NCI-H2171 (cell line): ENCODE measurements at regions not wholly inside any gene's neighbourhood (a gene's known extent, or its start where the extent isn't known, plus 50 kb on each side); places are given as distances from the start of the nearest gene placed in this dataset.

Experiments
- DNase-seq: peaks from one replicate; lab custom pipeline; 2025; lab: John Stamatoyannopoulos, UW

DNA sequence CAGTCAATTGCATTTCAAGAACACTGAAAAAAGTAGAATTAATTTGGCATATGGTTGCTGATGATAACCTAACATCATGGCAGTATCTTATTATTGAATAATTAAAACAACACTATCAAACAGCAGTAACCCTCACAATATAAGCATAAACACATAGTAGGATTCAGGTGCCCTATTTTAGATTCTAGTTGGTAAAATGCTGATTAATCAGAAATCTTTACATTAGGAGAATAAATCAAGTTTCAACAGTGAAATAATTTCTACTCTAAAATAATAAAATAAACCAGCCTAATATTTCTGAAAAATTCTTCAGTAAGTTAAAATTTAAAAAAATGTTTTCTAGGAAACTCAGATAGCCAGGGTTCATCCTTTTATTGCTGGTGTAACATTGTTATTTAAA lies 76.4 kb upstream of the NUDT12 start:
- no peak for DNase-seq

DNA sequence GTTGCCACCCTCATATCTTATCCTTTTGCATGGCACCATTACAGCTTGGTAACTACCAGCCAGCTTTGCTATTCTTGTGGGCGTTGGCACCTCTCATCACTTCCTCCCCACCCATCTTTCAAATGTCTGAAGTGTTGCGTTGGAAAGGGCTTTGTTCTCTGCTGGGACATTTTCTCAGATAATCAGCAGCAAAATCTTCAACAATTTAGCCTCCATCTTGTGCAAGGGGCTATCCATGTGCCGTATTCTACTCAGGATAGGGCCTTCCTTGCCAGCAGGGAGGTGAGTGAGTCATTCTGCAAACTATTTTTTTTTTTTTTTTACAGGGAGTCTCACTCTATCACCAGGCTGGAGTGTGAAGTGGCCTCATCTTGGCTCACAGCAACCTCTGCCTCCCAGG lies 62.1 kb upstream of the NUDT12 start:
- DNase-seq, result no peak

DNA sequence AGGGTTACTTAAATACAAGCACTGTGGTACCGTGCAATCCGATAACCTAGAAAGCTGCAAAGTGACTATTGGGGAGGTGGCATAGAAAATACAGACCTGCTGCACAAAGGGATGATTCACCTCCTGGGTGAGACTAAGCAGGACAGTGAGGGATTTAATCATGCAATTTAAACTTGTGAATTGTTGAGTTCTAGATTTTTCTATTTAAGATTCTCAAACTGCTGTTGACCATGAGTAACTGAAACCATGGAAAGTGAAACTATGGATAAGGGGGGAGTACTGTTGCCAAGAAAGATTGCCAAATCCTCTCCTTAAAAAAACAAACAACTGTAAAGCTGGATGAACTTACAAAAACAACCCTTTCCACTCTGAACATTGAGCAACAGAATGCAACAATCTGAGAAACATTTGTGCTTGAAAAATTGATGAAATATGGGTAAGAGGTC lies 61.5 kb upstream of the NUDT12 start:
- no peak for DNase-seq

DNA sequence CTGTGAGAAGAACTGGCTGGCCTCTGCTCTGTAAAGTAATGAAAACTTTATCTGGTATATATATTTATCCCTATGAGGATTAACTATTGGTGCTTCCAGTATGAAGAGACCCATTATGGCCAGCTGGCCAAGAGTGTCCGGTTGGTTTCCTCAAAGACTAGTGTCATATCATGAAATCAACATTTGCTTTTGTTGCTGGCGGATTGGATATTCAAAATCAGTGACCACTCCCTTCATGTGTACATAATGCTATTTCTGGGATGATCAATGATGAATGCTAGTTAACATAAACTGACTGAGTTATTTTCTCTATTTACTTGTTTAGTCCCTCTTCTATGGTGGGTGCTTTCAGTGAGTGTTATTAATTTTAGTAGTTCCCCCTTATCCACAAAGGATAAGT lies 60.8 kb upstream of the NUDT12 start:
- DNase-seq, result no peak

DNA sequence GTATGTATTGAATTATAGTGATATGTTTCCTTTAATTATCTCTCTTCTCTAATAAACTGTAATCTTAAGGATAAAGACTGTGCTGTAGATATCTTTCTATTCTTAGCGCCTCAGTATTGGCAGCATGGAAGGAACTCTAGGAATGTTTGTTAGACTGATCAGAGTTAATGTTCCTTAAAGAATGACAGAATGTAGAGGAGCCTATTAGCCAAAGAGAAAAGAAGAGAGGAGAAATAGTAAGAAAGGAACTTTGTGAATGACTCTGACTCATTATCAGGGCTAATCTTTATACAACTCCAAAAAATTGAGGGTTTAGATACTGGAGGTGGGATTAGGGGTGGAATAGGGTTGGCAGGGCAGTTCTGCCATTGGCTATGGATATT lies 59.0 kb upstream of the NUDT12 start:
- DNase-seq, result no peak

DNA sequence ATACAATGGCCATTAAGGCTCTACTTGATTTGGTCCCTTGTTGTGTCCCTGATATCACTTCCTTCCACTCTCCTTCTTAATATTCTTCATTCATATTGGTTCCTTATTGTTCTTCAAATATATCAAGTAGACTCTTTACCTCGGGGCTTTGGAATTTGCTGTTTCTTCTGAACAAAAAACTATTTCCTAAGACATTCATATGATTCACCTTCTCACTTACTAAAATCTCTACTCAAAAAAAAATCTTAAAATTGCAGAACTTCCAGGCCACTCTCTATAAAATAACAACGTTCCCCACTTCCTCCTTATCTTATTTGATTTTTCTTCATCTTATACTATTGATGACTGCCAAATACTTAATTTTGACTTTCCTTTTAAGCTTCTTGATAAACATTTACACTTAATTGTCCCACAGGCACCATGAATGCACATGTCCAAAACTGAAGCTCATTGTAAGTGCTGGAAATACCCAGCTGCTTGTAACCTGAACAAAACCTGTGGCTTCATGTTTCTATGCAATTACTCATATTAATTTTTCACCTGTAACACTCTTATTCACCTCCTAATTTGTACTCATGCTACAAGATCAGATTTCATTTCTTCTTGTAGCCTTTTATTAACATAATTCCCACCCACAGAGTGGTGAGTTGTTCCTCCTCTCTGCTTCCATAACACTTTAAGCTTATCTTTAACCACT lies 58.4 kb upstream of the NUDT12 start:
- no peak for DNase-seq

DNA sequence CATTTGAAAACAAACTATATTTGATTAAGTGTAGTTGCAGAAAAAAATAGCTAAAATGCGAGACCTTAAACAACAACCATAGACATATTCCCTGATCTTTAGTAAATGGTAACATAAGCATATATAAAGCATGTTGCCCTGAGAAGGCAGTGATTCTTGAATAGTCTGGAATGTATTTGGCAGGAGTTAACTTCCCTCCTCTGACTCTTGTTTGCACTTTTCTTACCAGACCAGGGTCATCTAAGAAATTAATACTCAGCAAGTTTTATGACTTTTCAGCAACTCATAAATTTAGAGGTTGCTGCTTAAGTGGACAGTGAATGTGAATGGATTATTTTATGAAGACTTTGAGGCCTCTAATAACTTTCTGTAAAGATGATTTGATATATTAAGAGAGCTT lies 55.3 kb upstream of the NUDT12 start:
- DNase-seq, result no peak

DNA sequence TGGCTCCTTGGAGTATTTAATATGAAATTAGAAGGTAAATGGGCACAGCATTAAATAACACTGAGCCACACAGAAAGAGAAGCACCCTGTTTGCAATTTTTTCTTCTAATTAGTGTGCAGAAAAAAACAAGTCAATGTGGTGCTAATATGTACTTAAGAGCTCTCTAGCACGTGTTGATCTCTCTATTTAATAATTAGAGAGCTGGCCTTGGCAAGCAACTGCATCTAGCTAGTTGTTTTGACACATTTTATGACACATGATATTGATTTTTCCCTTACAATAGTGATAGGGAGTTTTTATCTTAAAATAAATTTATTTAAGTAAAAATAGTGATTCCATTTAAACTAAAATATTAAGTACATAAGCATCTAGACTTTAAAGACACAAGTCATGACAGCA lies 54.5 kb upstream of the NUDT12 start:
- no peak for DNase-seq

DNA sequence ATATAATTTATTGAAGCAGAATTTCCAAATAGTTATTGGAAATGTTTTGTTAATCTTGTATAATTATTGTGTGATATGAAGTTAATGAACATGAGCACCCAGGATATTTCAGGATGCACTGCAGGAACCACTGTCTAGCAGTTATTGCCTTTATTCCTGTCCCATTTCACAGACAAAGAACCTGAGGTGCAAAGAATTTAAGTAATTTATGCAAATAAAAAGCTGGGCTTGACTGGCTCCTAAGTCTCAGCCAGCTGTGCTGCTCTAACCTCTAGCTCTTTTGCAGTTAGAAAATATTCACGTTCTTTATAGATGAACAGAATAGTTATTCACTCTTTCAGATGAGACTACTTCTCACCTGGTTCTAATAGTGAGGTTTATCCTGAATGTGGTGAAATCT lies 50.0 kb upstream of the NUDT12 start:
- no peak for DNase-seq
